IMR-90 (cell line): ENCODE measurements at regions not wholly inside any gene's neighbourhood (a gene's known extent, or its start where the extent isn't known, plus 50 kb on each side); places are given as distances from the start of the nearest gene placed in this dataset.

Experiments
- ATAC-seq: fragments of 200-7000 bp; cut with Tn5 transposase; 2 replicates; pipeline ENCODE4 v1.9.1; 2020; ENCODE audit warnings: low read depth, mild to moderate bottlenecking, moderate library complexity
- BruUV-seq: library from RNA; stranded (reverse); fragments of 400-500 nt; replicated peaks from 2 replicates; lab custom pipeline; 2021; lab: Mats Ljungman, UMichigan
- CTCF ChIA-PET: fragments of 300-600 bp; formaldehyde crosslinking; extraction: SDS; loops from one replicate; lab custom pipeline; 2021; ENCODE audit warnings: antibody characterized with exemption; lab: Yijun Ruan, JAX
- POLR2A ChIA-PET: fragments of 300-600 bp; sonication (Branson Sonifier 250); formaldehyde crosslinking; loops from one replicate; lab custom pipeline; 2022; ENCODE audit warnings: antibody characterized with exemption; ENCODE audit not compliant: unreplicated experiment; lab: Charles Lee
- DNase-seq: peaks from one replicate; pipeline ENCODE4 v3.0.0; 2013
- H2AFZ ChIP-seq: replicated peaks from 2 replicates; pipeline ENCODE3; 2013; ENCODE audit warnings: low read length, mild to moderate bottlenecking; ENCODE audit not compliant: poor library complexity
- H2AK5ac ChIP-seq: 2 replicates; pipeline ENCODE4 v1.6.1; 2013; ENCODE audit warnings: low read depth, low read length, inconsistent platforms
- H2AK9ac ChIP-seq: replicated peaks from 2 replicates; pipeline ENCODE3; 2013; ENCODE audit warnings: mild to moderate bottlenecking, low read depth, low read length, moderate library complexity; ENCODE audit not compliant: poor library complexity
- H2BK120ac ChIP-seq: 2 replicates; pipeline ENCODE4 v1.6.1; 2013; ENCODE audit warnings: low read depth, low read length, inconsistent platforms
- H2BK15ac ChIP-seq: 3 replicates; pipeline ENCODE4 v1.6.1; 2013; ENCODE audit warnings: low read depth, low read length, inconsistent platforms
- H2BK20ac ChIP-seq: 2 replicates; pipeline ENCODE4 v1.6.1; 2013; ENCODE audit warnings: low read depth, mild to moderate bottlenecking, inconsistent platforms, low read length, moderate library complexity
- H2BK5ac ChIP-seq: 2 replicates; pipeline ENCODE4 v1.6.1; 2013; ENCODE audit warnings: mild to moderate bottlenecking, low read depth, low read length, inconsistent platforms; ENCODE audit not compliant: poor library complexity, severe bottlenecking
- H3K14ac ChIP-seq: replicated peaks from 2 replicates; pipeline ENCODE4 v1.6.1; 2013; ENCODE audit warnings: low read depth, low read length, inconsistent platforms
- H3K18ac ChIP-seq: 2 replicates; pipeline ENCODE4 v1.6.1; 2013; ENCODE audit warnings: low read depth, low read length, control low read depth
- H3K23ac ChIP-seq: 2 replicates; pipeline ENCODE4 v1.6.1; 2013; ENCODE audit warnings: low read depth, low read length, inconsistent platforms
- H3K27ac ChIP-seq: 2 replicates; pipeline ENCODE4 v1.5.1; 2013; ENCODE audit warnings: mild to moderate bottlenecking, control low read depth, low read length; ENCODE audit not compliant: insufficient read depth
- H3K27me3 ChIP-seq: 2 replicates; pipeline ENCODE4 v1.6.1; 2013; ENCODE audit warnings: low read length; ENCODE audit not compliant: control insufficient read depth, insufficient read depth
- H3K36me3 ChIP-seq: 2 replicates; pipeline ENCODE4 v1.6.1; 2013; ENCODE audit warnings: low read length, mixed read lengths; ENCODE audit not compliant: control insufficient read depth, insufficient read depth
- H3K4ac ChIP-seq: 2 replicates; pipeline ENCODE4 v1.6.1; 2013; ENCODE audit warnings: low read depth, low read length, inconsistent platforms
- H3K4me1 ChIP-seq: 2 replicates; pipeline ENCODE4 v1.6.1; 2013; ENCODE audit warnings: low read length, mixed read lengths; ENCODE audit not compliant: control insufficient read depth, insufficient read depth
- H3K4me2 ChIP-seq: 2 replicates; pipeline ENCODE4 v1.6.1; 2013; ENCODE audit warnings: low read depth, mild to moderate bottlenecking, control low read depth, low read length, moderate library complexity
- H3K4me3 ChIP-seq: 2 replicates; pipeline ENCODE4 v1.5.1; 2013; ENCODE audit warnings: low read depth, mild to moderate bottlenecking, control low read depth, low read length, moderate library complexity; ENCODE audit not compliant: insufficient read depth
- H3K56ac ChIP-seq: 2 replicates; pipeline ENCODE4 v1.6.1; 2013; ENCODE audit warnings: low read length, inconsistent platforms; ENCODE audit not compliant: insufficient read depth; ENCODE audit errors: extremely low read depth
- H3K79me1 ChIP-seq, 2 experiments: 2 replicates each; pipeline ENCODE4 v1.6.1; 2013; ENCODE audit warnings: low read length in 2 of 2, inconsistent platforms in 1 of 2, low read depth in 1 of 2
- H3K9ac ChIP-seq: 2 replicates; pipeline ENCODE4 v1.6.1; 2013; ENCODE audit warnings: low read depth, low read length, control low read depth
- H3K9me1 ChIP-seq: 2 replicates; pipeline ENCODE4 v1.6.1; 2013; ENCODE audit warnings: low read length, inconsistent platforms; ENCODE audit not compliant: insufficient read depth
- H3K9me3 ChIP-seq: 2 replicates; pipeline ENCODE4 v1.6.1; 2013; ENCODE audit warnings: low read length; ENCODE audit not compliant: control insufficient read depth, insufficient read depth
- H4K20me1 ChIP-seq: 2 replicates; pipeline ENCODE4 v1.6.1; 2013; ENCODE audit warnings: low read length, inconsistent platforms; ENCODE audit not compliant: insufficient read depth
- H4K5ac ChIP-seq: 2 replicates; pipeline ENCODE4 v1.6.1; 2013; ENCODE audit warnings: mild to moderate bottlenecking, low read depth, low read length, control low read depth
- H4K8ac ChIP-seq, 2 experiments: 2 replicates each; pipeline ENCODE4 v1.6.1; 2013; ENCODE audit warnings: low read depth in 2 of 2, low read length in 2 of 2, control low read depth in 1 of 2, inconsistent platforms in 1 of 2
- H4K91ac ChIP-seq: 2 replicates; pipeline ENCODE4 v1.6.1; 2013; ENCODE audit warnings: low read depth, low read length, inconsistent platforms; ENCODE audit not compliant: insufficient read depth
- BHLHE40 ChIP-seq: fragments of 150-350 bp; IDR thresholded peaks from 2 replicates; pipeline ENCODE4 v1.6.1; 2016; ENCODE audit warnings: mild to moderate bottlenecking, low read depth, low read length
- CHD1 ChIP-seq: IDR thresholded peaks from 2 replicates; pipeline ENCODE4 v1.6.1; 2012; ENCODE audit warnings: low read depth, low read length, improper control_type of control experiment
- FOS ChIP-seq: fragments of 150-350 bp; IDR thresholded peaks from 2 replicates; pipeline ENCODE4 v1.6.1; 2016; ENCODE audit warnings: low read depth, low read length
- MXI1 ChIP-seq: IDR thresholded peaks from 2 replicates; pipeline ENCODE4 v1.6.1; 2012; ENCODE audit warnings: low read depth, mild to moderate bottlenecking, low read length, moderate library complexity, borderline replicate concordance
- POLR2A ChIP-seq: IDR thresholded peaks from 2 replicates; pipeline ENCODE4 v1.6.1; 2012; ENCODE audit warnings: mild to moderate bottlenecking, low read depth, low read length
- WGBS, 2 experiments: methylation state at CpG; one replicate each; pipeline versions ENCODE4 v1.1.5 to v1.1.7; 2013; ENCODE audit warnings: missing lambda C conversion rate in 2 of 2; ENCODE audit not compliant: insufficient read length in 1 of 2; ENCODE audit errors: extremely low coverage in 2 of 2; 5-methylcytosine and 5-hydroxymethylcytosine counted together
- dilution Hi-C: fragments of 300-500 bp; cut with HindIII; formaldehyde crosslinking; loops from one replicate; pipeline ENCODE4 v1.14.3; 2018; ENCODE audit warnings: low sequenced_read_pairs; ENCODE audit not compliant: unreplicated experiment
- in situ Hi-C: fragments of 300-500 bp; cut with MboI; formaldehyde crosslinking; loops from 3 replicates; pipeline ENCODE4 v1.14.3; 2019; ENCODE audit warnings: low sequenced_read_pairs, inconsistent platforms, mixed read lengths
- intact Hi-C: fragments of 100-400 bp; cut with micrococcal nuclease; formaldehyde crosslinking; loops from 2 replicates; pipeline ENCODE4 v1.10.0; 2022

DNA sequence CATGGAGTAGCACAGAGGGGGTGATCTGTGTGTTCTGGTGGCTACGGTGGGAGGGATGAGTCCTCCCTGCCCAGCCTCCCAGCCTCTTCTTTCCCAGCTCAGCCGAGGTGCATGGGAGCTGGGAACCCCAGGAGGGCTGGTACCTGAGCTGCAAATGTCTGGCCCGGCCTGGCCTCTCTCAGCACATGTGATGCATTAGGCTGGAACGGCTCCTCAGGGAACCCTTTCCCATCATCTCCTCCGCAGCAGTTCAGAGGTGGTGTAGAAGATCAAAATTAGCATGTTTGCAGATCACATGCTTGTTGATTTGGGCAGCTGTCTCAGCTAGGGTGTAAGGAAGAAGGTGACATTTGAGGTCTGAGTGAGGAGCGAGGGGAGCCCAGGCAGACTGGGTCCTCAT, 126.6 kb downstream of the EMX2 start:
- no peak overlapping the region for H4K5ac ChIP-seq
- no TSS peak for BruUV-seq
- H3K9me3 ChIP-seq, result peaks cover 45% of the 10 kb centered on the region
- no peak for TF ChIP-seq POLR2A
- TF ChIP-seq MXI1, result no peak
- TF ChIP-seq FOS, result no peak
- no peak for TF ChIP-seq BHLHE40
- TF ChIP-seq CHD1, result no peak
- H2AK9ac ChIP-seq, result no peak overlapping the region
- H4K91ac ChIP-seq, result no peak overlapping the region
- DNase-seq, result no peak
- no peak overlapping the region for H3K4ac ChIP-seq
- no peak overlapping the region for H2BK120ac ChIP-seq
- H2AFZ ChIP-seq, result no peak overlapping the region
- H3K9me1 ChIP-seq, result no peaks in the 10 kb centered on the region
- H3K4me2 ChIP-seq, result no peak overlapping the region
- dilution Hi-C loops (no loop called here), in situ Hi-C loops (no loop called here), intact Hi-C loops (no loop called here)
- no peaks in the 10 kb centered on the region for H4K20me1 ChIP-seq
- H2BK5ac ChIP-seq, result no peak overlapping the region
- no peak overlapping the region for H3K56ac ChIP-seq
- H3K9ac ChIP-seq, result no peak overlapping the region
- no peak overlapping the region for H2AK5ac ChIP-seq
- H3K79me1 ChIP-seq, result no peaks in the 10 kb centered on the region
- no peaks in the 10 kb centered on the region for H3K4me1 ChIP-seq
- H2BK15ac ChIP-seq, result no peak overlapping the region
- no peaks in the 10 kb centered on the region for H3K27me3 ChIP-seq
- no peak overlapping the region for H3K4me3 ChIP-seq
- H3K18ac ChIP-seq, result no peak overlapping the region
- no peak overlapping the region for H3K27ac ChIP-seq
- no peak overlapping the region for H2BK20ac ChIP-seq
- H3K23ac ChIP-seq, result no peak overlapping the region
- H3K14ac ChIP-seq, result no peak overlapping the region
- no peak overlapping the region for H4K8ac ChIP-seq
- POLR2A ChIA-PET, result no interaction called here
- no CpG with 5 or more reads among the region's 6 CpGs for WGBS, 2 experiments
- no peak for ATAC-seq
- no peaks in the 10 kb centered on the region for H3K36me3 ChIP-seq
- CTCF ChIA-PET, result no interaction called here
